ENCODE measurements at regions not wholly inside any gene's neighbourhood (a gene's known extent, or its start where the extent isn't known, plus 50 kb on each side); places are given as distances from the start of the nearest gene placed in this dataset.

GRCh38 chr6:154885214-154885613 is 109.9 kb upstream of the TIAM2 start:
- no peaks in the 10 kb centered on the region for H3K27me3 Mint-ChIP-seq

GRCh38 chr6:154886016-154886415 is 109.1 kb upstream of the TIAM2 start:
- no peak for ATAC-seq
- H3K4me3 Mint-ChIP-seq: no peak overlapping the region
- H3K27ac Mint-ChIP-seq: no peak overlapping the region
- peaks cover 2% of the 10 kb centered on the region for H3K36me3 Mint-ChIP-seq (ENCODE audit: low read depth)
- intact Hi-C loops (cut with micrococcal nuclease): no loop called here
- no peaks in the 10 kb centered on the region for H3K27me3 Mint-ChIP-seq
- DNase-seq: no peak
- H3K9me3 Mint-ChIP-seq: no peaks in the 10 kb centered on the region
- ChIA-PET CTCF (interaction anchor here (1.2 kb wide), 1 partner anchor 42 kb away, joined by 4 read pairs; no protein-coding TSS in a partner anchor), POLR2A (interaction anchor here (1.0 kb wide), 1 partner anchor 14 kb away, joined by 3 read pairs; no protein-coding TSS in a partner anchor)
- no peak for TF ChIP-seq CTCF (IDR thresholded peaks at IDR 0.05)
- peaks cover 4% of the 10 kb centered on the region for H3K4me1 Mint-ChIP-seq (ENCODE audit: low read depth)

More at GRCh38 chr6:154885214-154885613, 109.9 kb upstream of the TIAM2 start:
- no peak for DNase-seq
- no peaks in the 10 kb centered on the region for H3K4me1 Mint-ChIP-seq (ENCODE audit: low read depth)
- no peak overlapping the region for H3K4me3 Mint-ChIP-seq
- no peak for ATAC-seq
- TF ChIP-seq CTCF (IDR thresholded peaks at IDR 0.05): no peak
- H3K27ac Mint-ChIP-seq: no peak overlapping the region
- intact Hi-C loops (cut with micrococcal nuclease): no loop called here
- CTCF ChIA-PET: interaction anchor here (1.2 kb wide), 1 partner anchor 43 kb away, joined by 4 read pairs; no protein-coding TSS in a partner anchor
- POLR2A ChIA-PET: interaction anchor here (1.0 kb wide), 1 partner anchor 15 kb away, joined by 3 read pairs; no protein-coding TSS in a partner anchor
- H3K36me3 Mint-ChIP-seq (ENCODE audit: low read depth): peaks cover 2% of the 10 kb centered on the region
- no peaks in the 10 kb centered on the region for H3K9me3 Mint-ChIP-seq

- H3K4me1 Mint-ChIP-seq (ENCODE audit: low read depth): peaks cover 5% of the 10 kb centered on the region
- no peaks in the 10 kb centered on the region for H3K27me3 Mint-ChIP-seq
- H3K27ac Mint-ChIP-seq: no peak overlapping the region
- no peaks in the 10 kb centered on the region for H3K9me3 Mint-ChIP-seq
- TF ChIP-seq CTCF (IDR thresholded peaks at IDR 0.05): no peak
- DNase-seq (no peak), ATAC-seq (no peak)
- ChIA-PET POLR2A (interaction anchor here (0.9 kb wide), 1 partner anchor 32 kb away, joined by 3 read pairs; no protein-coding TSS in a partner anchor), CTCF (interaction anchor here (1.2 to 1.9 kb wide), 3 partner anchors 10 to 41 kb away, joined by 3 to 5 read pairs (median 4); no protein-coding TSS in a partner anchor)
- intact Hi-C loops (cut with micrococcal nuclease): no loop called here
- peaks cover 2% of the 10 kb centered on the region for H3K36me3 Mint-ChIP-seq (ENCODE audit: low read depth)
- H3K4me3 Mint-ChIP-seq: no peak overlapping the region
Observed at GRCh38 chr6:154886471-154886870, 108.6 kb upstream of the TIAM2 start.

- Mint-ChIP-seq H3K27ac (no peak overlapping the region), H3K27me3 (no peaks in the 10 kb centered on the region), H3K4me1 (ENCODE audit: low read depth) (peaks cover 5% of the 10 kb centered on the region), H3K9me3 (no peaks in the 10 kb centered on the region), H3K4me3 (no peak overlapping the region), H3K36me3 (ENCODE audit: low read depth) (peaks cover 2% of the 10 kb centered on the region)
- intact Hi-C loops (cut with micrococcal nuclease): no loop called here
- no peak for ATAC-seq
- no peak for DNase-seq
- TF ChIP-seq CTCF (IDR thresholded peaks at IDR 0.05): no peak
- ChIA-PET CTCF (interaction anchor here (1.2 to 1.9 kb wide), 2 partner anchors 10 to 15 kb away, joined by 3 to 5 read pairs; no protein-coding TSS in a partner anchor), POLR2A (interaction anchor here (0.7 to 0.9 kb wide), 2 partner anchors 12 to 32 kb away, joined by 3 to 4 read pairs; no protein-coding TSS in a partner anchor)
Observed at GRCh38 chr6:154887051-154887450, 108.1 kb upstream of the TIAM2 start.

- DNase-seq (no peak), ATAC-seq (no peak)
- CTCF ChIA-PET: interaction anchor here (1.0 to 1.4 kb wide), 2 partner anchors 10 to 213 kb away, joined by 3 to 5 read pairs; no protein-coding TSS in a partner anchor
- intact Hi-C loops (cut with micrococcal nuclease): no loop called here
- POLR2A ChIA-PET: no interaction called here
- no peak for TF ChIP-seq CTCF (IDR thresholded peaks at IDR 0.05)
- no peak overlapping the region for H3K4me3 Mint-ChIP-seq
- H3K36me3 Mint-ChIP-seq (ENCODE audit: low read depth): peaks cover 2% of the 10 kb centered on the region
- H3K4me1 Mint-ChIP-seq (ENCODE audit: low read depth): peaks cover 5% of the 10 kb centered on the region
- H3K27me3 Mint-ChIP-seq: no peaks in the 10 kb centered on the region
- H3K9me3 Mint-ChIP-seq: no peaks in the 10 kb centered on the region
- H3K27ac Mint-ChIP-seq: no peak overlapping the region
Observed at GRCh38 chr6:154888421-154889295, 106.5 kb upstream of the TIAM2 start.

Data from activated CD8-positive, alpha-beta T cell treated with anti-CD3 and anti-CD28 coated beads for 36 hours (primary cell).